ENCODE measurements at regions not wholly inside any gene's neighbourhood (a gene's known extent, or its start where the extent isn't known, plus 50 kb on each side); places are given as distances from the start of the nearest gene placed in this dataset.

- ATAC-seq (ENCODE audit: low read depth) (no peak), DNase-seq (ENCODE audit: low spot score in 2 of 2) (no peak)
- H3K4me1 Mint-ChIP-seq, result no peaks in the 10 kb centered on the region
- no peaks in the 10 kb centered on the region for H3K27me3 Mint-ChIP-seq
- no peak overlapping the region for H3K4me3 Mint-ChIP-seq
- peaks cover 2% of the 10 kb centered on the region for H3K9me3 Mint-ChIP-seq
- H3K27ac Mint-ChIP-seq, result no peak overlapping the region
- H3K36me3 Mint-ChIP-seq, result no peaks in the 10 kb centered on the region
Measured at GRCh38 chrX:5142644-5143043, 1086.0 kb downstream of the NLGN4X start.

- Mint-ChIP-seq H3K27ac (no peak overlapping the region), H3K9me3 (no peaks in the 10 kb centered on the region), H3K4me1 (no peaks in the 10 kb centered on the region), H3K36me3 (no peaks in the 10 kb centered on the region), H3K4me3 (no peak overlapping the region), H3K27me3 (no peaks in the 10 kb centered on the region)
- DNase-seq (ENCODE audit: low spot score in 2 of 2) (no peak), ATAC-seq (ENCODE audit: low read depth) (no peak)
Measured at GRCh38 chrX:5122181-5122678, 1106.4 kb downstream of the NLGN4X start.

- H3K36me3 Mint-ChIP-seq, result no peaks in the 10 kb centered on the region
- H3K4me1 Mint-ChIP-seq, result no peaks in the 10 kb centered on the region
- DNase-seq (ENCODE audit: low spot score in 2 of 2) (no peak), ATAC-seq (ENCODE audit: low read depth) (no peak)
- H3K27ac Mint-ChIP-seq, result no peak overlapping the region
- H3K4me3 Mint-ChIP-seq, result no peak overlapping the region
- no peaks in the 10 kb centered on the region for H3K27me3 Mint-ChIP-seq
- H3K9me3 Mint-ChIP-seq, result peaks cover 2% of the 10 kb centered on the region
Measured at GRCh38 chrX:5117816-5118215, 1110.9 kb downstream of the NLGN4X start.

- ATAC-seq (ENCODE audit: low read depth), result no peak
- no peaks in the 10 kb centered on the region for H3K4me1 Mint-ChIP-seq
- H3K27me3 Mint-ChIP-seq, result no peaks in the 10 kb centered on the region
- H3K4me3 Mint-ChIP-seq, result no peak overlapping the region
- peaks cover 2% of the 10 kb centered on the region for H3K9me3 Mint-ChIP-seq
- H3K27ac Mint-ChIP-seq, result no peak overlapping the region
- no peak for DNase-seq (ENCODE audit: low spot score in 2 of 2)
- no peaks in the 10 kb centered on the region for H3K36me3 Mint-ChIP-seq
Measured at GRCh38 chrX:5113128-5113527, 1115.5 kb downstream of the NLGN4X start.

- no peak overlapping the region for H3K27ac Mint-ChIP-seq
- DNase-seq (ENCODE audit: low spot score in 2 of 2) (no peak), ATAC-seq (ENCODE audit: low read depth) (no peak)
- H3K36me3 Mint-ChIP-seq, result no peaks in the 10 kb centered on the region
- H3K27me3 Mint-ChIP-seq, result no peaks in the 10 kb centered on the region
- no peaks in the 10 kb centered on the region for H3K9me3 Mint-ChIP-seq
- H3K4me1 Mint-ChIP-seq, result no peaks in the 10 kb centered on the region
- H3K4me3 Mint-ChIP-seq, result no peak overlapping the region
Measured at GRCh38 chrX:5100004-5100403, 1128.7 kb downstream of the NLGN4X start.

GRCh38 chrX:5086388-5086787, 1142.3 kb downstream of the NLGN4X start:
- no peak overlapping the region for H3K4me3 Mint-ChIP-seq
- no peaks in the 10 kb centered on the region for H3K36me3 Mint-ChIP-seq
- DNase-seq (ENCODE audit: low spot score in 2 of 2), result no peak
- no peaks in the 10 kb centered on the region for H3K27me3 Mint-ChIP-seq
- H3K4me1 Mint-ChIP-seq, result no peaks in the 10 kb centered on the region
- no peaks in the 10 kb centered on the region for H3K9me3 Mint-ChIP-seq
- no peak overlapping the region for H3K27ac Mint-ChIP-seq
- ATAC-seq (ENCODE audit: low read depth), result no peak

GRCh38 chrX:5084279-5084678, 1144.4 kb downstream of the NLGN4X start:
- no peaks in the 10 kb centered on the region for H3K9me3 Mint-ChIP-seq

GRCh38 chrX:5082705-5083104, 1146.0 kb downstream of the NLGN4X start:
- Mint-ChIP-seq H3K9me3 (no peaks in the 10 kb centered on the region), H3K36me3 (no peaks in the 10 kb centered on the region)

More at GRCh38 chrX:5084279-5084678, 1144.4 kb downstream of the NLGN4X start:
- no peak overlapping the region for H3K4me3 Mint-ChIP-seq
- H3K27me3 Mint-ChIP-seq, result no peaks in the 10 kb centered on the region
- DNase-seq (ENCODE audit: low spot score in 2 of 2), result no peak
- ATAC-seq (ENCODE audit: low read depth), result no peak
- H3K27ac Mint-ChIP-seq, result no peak overlapping the region
- no peaks in the 10 kb centered on the region for H3K36me3 Mint-ChIP-seq
- no peaks in the 10 kb centered on the region for H3K4me1 Mint-ChIP-seq

GRCh38 chrX:5080791-5081190, 1147.9 kb downstream of the NLGN4X start:
- DNase-seq (ENCODE audit: low spot score in 2 of 2), result no peak

More at GRCh38 chrX:5082705-5083104, 1146.0 kb downstream of the NLGN4X start:
- DNase-seq (ENCODE audit: low spot score in 2 of 2) (no peak), ATAC-seq (ENCODE audit: low read depth) (no peak)
- H3K27me3 Mint-ChIP-seq, result no peaks in the 10 kb centered on the region
- H3K4me3 Mint-ChIP-seq, result no peak overlapping the region
- H3K4me1 Mint-ChIP-seq, result no peaks in the 10 kb centered on the region
- no peak overlapping the region for H3K27ac Mint-ChIP-seq

GRCh38 chrX:5068550-5068949, 1160.1 kb downstream of the NLGN4X start:
- Mint-ChIP-seq H3K9me3 (no peaks in the 10 kb centered on the region), H3K27ac (no peak overlapping the region), H3K36me3 (no peaks in the 10 kb centered on the region), H3K4me1 (no peaks in the 10 kb centered on the region), H3K4me3 (no peak overlapping the region), H3K27me3 (no peaks in the 10 kb centered on the region)
- no peak for DNase-seq (ENCODE audit: low spot score in 2 of 2)
- no peak for ATAC-seq (ENCODE audit: low read depth)

More at GRCh38 chrX:5080791-5081190, 1147.9 kb downstream of the NLGN4X start:
- no peak for ATAC-seq (ENCODE audit: low read depth)
- Mint-ChIP-seq H3K9me3 (no peaks in the 10 kb centered on the region), H3K4me1 (no peaks in the 10 kb centered on the region), H3K27me3 (no peaks in the 10 kb centered on the region), H3K27ac (no peak overlapping the region), H3K36me3 (no peaks in the 10 kb centered on the region), H3K4me3 (no peak overlapping the region)

GRCh38 chrX:5057786-5058185, 1170.9 kb downstream of the NLGN4X start:
- H3K27ac Mint-ChIP-seq, result no peak overlapping the region
- no peak for ATAC-seq (ENCODE audit: low read depth)
- no peak for DNase-seq (ENCODE audit: low spot score in 2 of 2)
- no peaks in the 10 kb centered on the region for H3K4me1 Mint-ChIP-seq
- peaks cover 4% of the 10 kb centered on the region for H3K9me3 Mint-ChIP-seq
- no peaks in the 10 kb centered on the region for H3K27me3 Mint-ChIP-seq
- H3K36me3 Mint-ChIP-seq, result no peaks in the 10 kb centered on the region
- no peak overlapping the region for H3K4me3 Mint-ChIP-seq

- H3K9me3 Mint-ChIP-seq, result peaks cover 4% of the 10 kb centered on the region
- no peaks in the 10 kb centered on the region for H3K36me3 Mint-ChIP-seq
- no peak overlapping the region for H3K4me3 Mint-ChIP-seq
- DNase-seq (ENCODE audit: low spot score in 2 of 2), result no peak
- no peak overlapping the region for H3K27ac Mint-ChIP-seq
- H3K27me3 Mint-ChIP-seq, result no peaks in the 10 kb centered on the region
- no peaks in the 10 kb centered on the region for H3K4me1 Mint-ChIP-seq
- ATAC-seq (ENCODE audit: low read depth), result no peak
Measured at GRCh38 chrX:5054852-5055251, 1173.8 kb downstream of the NLGN4X start.

- Mint-ChIP-seq H3K4me1 (no peaks in the 10 kb centered on the region), H3K27ac (no peak overlapping the region), H3K27me3 (no peaks in the 10 kb centered on the region), H3K9me3 (peaks cover 4% of the 10 kb centered on the region), H3K4me3 (no peak overlapping the region), H3K36me3 (no peaks in the 10 kb centered on the region)
- ATAC-seq (ENCODE audit: low read depth), result no peak
- DNase-seq (ENCODE audit: low spot score in 2 of 2), result no peak
Measured at GRCh38 chrX:5051831-5052491, 1176.7 kb downstream of the NLGN4X start.

GRCh38 chrX:5042563-5042962, 1186.1 kb downstream of the NLGN4X start:
- peaks cover 2% of the 10 kb centered on the region for H3K9me3 Mint-ChIP-seq
- no peak overlapping the region for H3K4me3 Mint-ChIP-seq
- DNase-seq (ENCODE audit: low spot score in 2 of 2) (no peak), ATAC-seq (ENCODE audit: low read depth) (no peak)
- no peaks in the 10 kb centered on the region for H3K4me1 Mint-ChIP-seq
- H3K27me3 Mint-ChIP-seq, result no peaks in the 10 kb centered on the region
- no peak overlapping the region for H3K27ac Mint-ChIP-seq
- no peaks in the 10 kb centered on the region for H3K36me3 Mint-ChIP-seq

- no peak overlapping the region for H3K4me3 Mint-ChIP-seq
- peaks cover 3% of the 10 kb centered on the region for H3K27me3 Mint-ChIP-seq
- DNase-seq (ENCODE audit: low spot score in 2 of 2), result no peak
- no peaks in the 10 kb centered on the region for H3K36me3 Mint-ChIP-seq
- peaks cover 4% of the 10 kb centered on the region for H3K9me3 Mint-ChIP-seq
- ATAC-seq (ENCODE audit: low read depth), result no peak
- no peaks in the 10 kb centered on the region for H3K4me1 Mint-ChIP-seq
- H3K27ac Mint-ChIP-seq, result no peak overlapping the region
Measured at GRCh38 chrX:5031792-5032191, 1196.9 kb downstream of the NLGN4X start.
